ENCODE measurements at regions not wholly inside any gene's neighbourhood (a gene's known extent, or its start where the extent isn't known, plus 50 kb on each side); places are given as distances from the start of the nearest gene placed in this dataset.

GRCh38 chr5:14017904-14018303, 73.4 kb upstream of the DNAH5 start:
- no peak for DNase-seq (ENCODE audit: low spot score)

- DNase-seq (ENCODE audit: low spot score), result no peak
These were observed 72.1 kb upstream of the DNAH5 start for GRCh38 chr5:14016549-14016948.

- DNase-seq (ENCODE audit: low spot score), result peak; percentile 50
These were observed 66.9 kb upstream of the DNAH5 start for GRCh38 chr5:14011089-14012020.

GRCh38 chr5:14009575-14009974, 65.1 kb upstream of the DNAH5 start:
- DNase-seq (ENCODE audit: low spot score), result no peak

- no peak for DNase-seq (ENCODE audit: low spot score)
These were observed 64.4 kb upstream of the DNAH5 start for GRCh38 chr5:14008819-14009311.

GRCh38 chr5:14006823-14007520, 62.5 kb upstream of the DNAH5 start:
- no peak for DNase-seq (ENCODE audit: low spot score)

- DNase-seq (ENCODE audit: low spot score), result no peak
These were observed 60.3 kb upstream of the DNAH5 start for GRCh38 chr5:14004598-14005394.

GRCh38 chr5:14003936-14004335, 59.4 kb upstream of the DNAH5 start:
- no peak for DNase-seq (ENCODE audit: low spot score)

GRCh38 chr5:14003513-14003912, 59.0 kb upstream of the DNAH5 start:
- no peak for DNase-seq (ENCODE audit: low spot score)

- DNase-seq (ENCODE audit: low spot score), result no peak
These were observed 53.8 kb upstream of the DNAH5 start for GRCh38 chr5:13998254-13998653.

- DNase-seq (ENCODE audit: low spot score), result no peak
These were observed 53.0 kb upstream of the DNAH5 start for GRCh38 chr5:13997514-13997913.

- DNase-seq (ENCODE audit: low spot score), result no peak
These were observed 50.2 kb upstream of the DNAH5 start for GRCh38 chr5:13994621-13995253.
